OCI-LY1 (cell line): ENCODE measurements at regions not wholly inside any gene's neighbourhood (a gene's known extent, or its start where the extent isn't known, plus 50 kb on each side); places are given as distances from the start of the nearest gene placed in this dataset.

Experiments
- EZH2 ChIP-seq: fragments of 200-600 bp; sonication (generic), shearing (Covaris generic); IDR thresholded peaks from 2 replicates; pipeline ENCODE4 v1.8.0; 2017; ENCODE audit warnings: borderline replicate concordance, mixed run types, mild to moderate bottlenecking, antibody characterized with exemption, low read length, moderate library complexity, mixed read lengths
- TF ChIP-seq, protein P1 (sequence below): fragments of 200-600 bp; sonication (generic), shearing (Covaris generic); IDR thresholded peaks from 2 replicates; pipeline ENCODE4 v1.5.1; 2017; ENCODE audit warnings: mild to moderate bottlenecking, antibody characterized with exemption, low read length, moderate library complexity, mixed read lengths

- no peak for TF ChIP-seq EZH2
- TF ChIP-seq, protein P1, sequence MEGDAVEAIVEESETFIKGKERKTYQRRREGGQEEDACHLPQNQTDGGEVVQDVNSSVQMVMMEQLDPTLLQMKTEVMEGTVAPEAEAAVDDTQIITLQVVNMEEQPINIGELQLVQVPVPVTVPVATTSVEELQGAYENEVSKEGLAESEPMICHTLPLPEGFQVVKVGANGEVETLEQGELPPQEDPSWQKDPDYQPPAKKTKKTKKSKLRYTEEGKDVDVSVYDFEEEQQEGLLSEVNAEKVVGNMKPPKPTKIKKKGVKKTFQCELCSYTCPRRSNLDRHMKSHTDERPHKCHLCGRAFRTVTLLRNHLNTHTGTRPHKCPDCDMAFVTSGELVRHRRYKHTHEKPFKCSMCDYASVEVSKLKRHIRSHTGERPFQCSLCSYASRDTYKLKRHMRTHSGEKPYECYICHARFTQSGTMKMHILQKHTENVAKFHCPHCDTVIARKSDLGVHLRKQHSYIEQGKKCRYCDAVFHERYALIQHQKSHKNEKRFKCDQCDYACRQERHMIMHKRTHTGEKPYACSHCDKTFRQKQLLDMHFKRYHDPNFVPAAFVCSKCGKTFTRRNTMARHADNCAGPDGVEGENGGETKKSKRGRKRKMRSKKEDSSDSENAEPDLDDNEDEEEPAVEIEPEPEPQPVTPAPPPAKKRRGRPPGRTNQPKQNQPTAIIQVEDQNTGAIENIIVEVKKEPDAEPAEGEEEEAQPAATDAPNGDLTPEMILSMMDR, result no peak
Measured at GRCh38 chr4:117225471-117225870, 140.1 kb upstream of the TRAM1L1 start.
